ENCODE measurements at regions not wholly inside any gene's neighbourhood (a gene's known extent, or its start where the extent isn't known, plus 50 kb on each side); places are given as distances from the start of the nearest gene placed in this dataset.

- TF ChIP-seq CTCF (conservative IDR thresholded peaks at IDR 0.05; ENCODE audit: low read depth, low read length), result no peak
- TF ChIP-seq ELK1 (IDR thresholded peaks at IDR 0.05; ENCODE audit: borderline replicate concordance, low read depth, low read length), result no peak
- no peak for TF ChIP-seq POLR2A (IDR thresholded peaks at IDR 0.05; ENCODE audit: low read depth, low read length)
- TF ChIP-seq MAFK (IDR thresholded peaks at IDR 0.05; ENCODE audit: low read depth, low read length), result no peak
- TF ChIP-seq RFX5 (IDR thresholded peaks at IDR 0.05; ENCODE audit: low read depth, low read length), result no peak
- no peak for TF ChIP-seq BHLHE40 (IDR thresholded peaks at IDR 0.05; ENCODE audit: low read depth, low read length)
- no peak for TF ChIP-seq USF2 (IDR thresholded peaks at IDR 0.05; ENCODE audit: low read depth, low read length)
- no peak for TF ChIP-seq CEBPB (IDR thresholded peaks at IDR 0.05; ENCODE audit: low read depth, low read length)
- TF ChIP-seq RAD21 (IDR thresholded peaks at IDR 0.05; ENCODE audit: low read length), result no peak
- no peak for TF ChIP-seq FOS (IDR thresholded peaks at IDR 0.05; ENCODE audit: low read depth, low read length)
These were observed 543.3 kb upstream of the SPRY2 start for GRCh38 chr13:80884056-80884785.

All from IMR-90 (cell line).